Neuronal stem cell (in vitro differentiated cells): ENCODE measurements at regions not wholly inside any gene's neighbourhood (a gene's known extent, or its start where the extent isn't known, plus 50 kb on each side); places are given as distances from the start of the nearest gene placed in this dataset.

Experiments
- DNase-seq: peaks from one replicate; pipeline ENCODE4 v3.0.0-alpha.2; 2013; ENCODE audit warnings: low spot score
- H2AFZ ChIP-seq: one replicate; pipeline ENCODE4 v1.6.1; 2013; ENCODE audit warnings: mild to moderate bottlenecking, low read length, inconsistent platforms
- H2AK5ac ChIP-seq: 2 replicates; pipeline ENCODE4 v1.6.1; 2013; ENCODE audit warnings: low read depth, mild to moderate bottlenecking, inconsistent platforms, low read length, moderate library complexity, mixed read lengths
- H2BK120ac ChIP-seq: 2 replicates; pipeline ENCODE4 v1.6.1; 2013; ENCODE audit warnings: low read depth, mild to moderate bottlenecking, inconsistent platforms, low read length, moderate library complexity, mixed read lengths
- H2BK12ac ChIP-seq: one replicate; pipeline ENCODE4 v1.6.1; 2013; ENCODE audit warnings: low read length, inconsistent platforms
- H2BK15ac ChIP-seq: 2 replicates; pipeline ENCODE4 v1.6.1; 2013; ENCODE audit warnings: mild to moderate bottlenecking, low read length, inconsistent platforms, mixed read lengths
- H2BK5ac ChIP-seq: one replicate; pipeline ENCODE4 v1.6.1; 2013; ENCODE audit warnings: inconsistent platforms, mild to moderate bottlenecking, low read length, moderate library complexity
- H3K14ac ChIP-seq: one replicate; pipeline ENCODE4 v1.6.1; 2013; ENCODE audit warnings: low read length, inconsistent platforms
- H3K18ac ChIP-seq: 2 replicates; pipeline ENCODE4 v1.6.1; 2013; ENCODE audit warnings: low read length, inconsistent platforms
- H3K23ac ChIP-seq: 2 replicates; pipeline ENCODE4 v1.6.1; 2013; ENCODE audit warnings: low read depth, mild to moderate bottlenecking, mixed read lengths, low read length, inconsistent platforms; ENCODE audit not compliant: poor library complexity
- H3K27ac ChIP-seq: replicated peaks from 3 replicates; pipeline ENCODE4 v1.5.1; 2013; ENCODE audit warnings: low read length, inconsistent platforms
- H3K27me3 ChIP-seq, 3 experiments: 2 replicates each; pipeline ENCODE4 v1.6.1; 2013; ENCODE audit warnings: low read length in 3 of 3, mild to moderate bottlenecking in 2 of 3, inconsistent platforms in 1 of 3, low read depth in 1 of 3, mixed read lengths in 1 of 3, moderate library complexity in 1 of 3; ENCODE audit not compliant: control insufficient read depth in 3 of 3, insufficient read depth in 3 of 3
- H3K36me3 ChIP-seq, 2 donors: replicated peaks in 1 of 2; 2 replicates each; pipeline ENCODE4 v1.6.1; 2013; ENCODE audit warnings: low read length in 2 of 2; ENCODE audit not compliant: control insufficient read depth in 2 of 2, insufficient read depth in 2 of 2
- H3K4ac ChIP-seq: 2 replicates; pipeline ENCODE4 v1.6.1; 2013; ENCODE audit warnings: inconsistent platforms, mild to moderate bottlenecking, low read length, moderate library complexity
- H3K4me1 ChIP-seq, 2 donors: 1 replicate in 1 of 2; 2 replicates in 1 of 2; pipeline ENCODE4 v1.6.1; 2013; ENCODE audit warnings: low read length in 2 of 2, low read depth in 1 of 2; ENCODE audit not compliant: control insufficient read depth in 2 of 2, insufficient read depth in 1 of 2
- H3K4me2 ChIP-seq: one replicate; pipeline ENCODE4 v1.6.1; 2013; ENCODE audit warnings: mild to moderate bottlenecking, low read length, inconsistent platforms; ENCODE audit not compliant: insufficient read depth, poor library complexity, severe bottlenecking
- H3K4me3 ChIP-seq, 2 donors: 2 replicates each; pipeline ENCODE4 v1.5.1; 2013; ENCODE audit warnings: low read length in 2 of 2, mild to moderate bottlenecking in 2 of 2, inconsistent platforms in 1 of 2, moderate library complexity in 1 of 2
- H3K79me1 ChIP-seq: one replicate; pipeline ENCODE4 v1.6.1; 2013; ENCODE audit warnings: low read depth, mild to moderate bottlenecking, inconsistent platforms, low read length, moderate library complexity
- H3K9ac ChIP-seq: one replicate; pipeline ENCODE4 v1.6.1; 2013; ENCODE audit warnings: mild to moderate bottlenecking, low read depth, low read length, inconsistent platforms; ENCODE audit not compliant: poor library complexity
- H3K9me3 ChIP-seq, 2 donors: replicated peaks in 1 of 2; 2 replicates each; pipeline versions ENCODE3 to v1.6.1; 2013; ENCODE audit warnings: low read length in 2 of 2, mild to moderate bottlenecking in 2 of 2, inconsistent platforms in 1 of 2, low read depth in 1 of 2, mixed read lengths in 1 of 2, moderate library complexity in 1 of 2; ENCODE audit not compliant: control insufficient read depth in 2 of 2, insufficient read depth in 1 of 2
- H4K8ac ChIP-seq: one replicate; pipeline ENCODE4 v1.6.1; 2013; ENCODE audit warnings: low read depth, mild to moderate bottlenecking, inconsistent platforms, low read length, moderate library complexity
- H4K91ac ChIP-seq: one replicate; pipeline ENCODE4 v1.6.1; 2013; ENCODE audit warnings: low read length, low read depth, mild to moderate bottlenecking, inconsistent platforms; ENCODE audit not compliant: poor library complexity
- WGBS, 2 donors: extraction: QIAGEN DNeasy Blood & Tissue Kit; methylation state at CpG; one replicate each; pipeline ENCODE4 v1.1.7; 2013; ENCODE audit warnings: missing lambda C conversion rate in 2 of 2, mixed read lengths in 1 of 2; ENCODE audit not compliant: insufficient read length in 2 of 2, insufficient replicate concordance in 1 of 2; ENCODE audit errors: extremely low coverage in 2 of 2; 5-methylcytosine and 5-hydroxymethylcytosine counted together

GRCh38 chr4:53959343-53960120 is 104.9 kb downstream of the CHIC2 start:
- Histone ChIP-seq H2BK12ac (no peak overlapping the region), H3K27ac (no peak overlapping the region), H3K4ac (peak overlapping the region; percentile 54), H2BK15ac (peak overlapping the region; percentile 31), H3K18ac (peak overlapping the region; percentile 41), H4K8ac (no peak overlapping the region), H3K4me2 (no peak overlapping the region), H3K14ac (no peak overlapping the region), H2AFZ (no peak overlapping the region), H3K9me3 (no peaks in the 10 kb centered on the region), H3K79me1 (no peaks in the 10 kb centered on the region), H3K27me3 (peaks cover 0 to 32% (median 0%) of the 10 kb centered on the region in 3 experiments), H4K91ac (no peak overlapping the region), H3K4me3 (no peak overlapping the region), H3K9ac (no peak overlapping the region), H2BK120ac (no peak overlapping the region), H3K4me1 (peaks cover 15 to 16% of the 10 kb centered on the region in 2 donors), H2BK5ac (no peak overlapping the region), H2AK5ac (peak overlapping the region; percentile 56), H3K36me3 (no peaks in the 10 kb centered on the region), H3K23ac (no peak overlapping the region)
- DNase-seq, result no peak
- WGBS, 2 donors, result no CpG with 5 or more reads among the region's 16 CpGs

GRCh38 chr4:53956454-53956853 is 108.0 kb downstream of the CHIC2 start:
- H3K9ac ChIP-seq, result no peak overlapping the region
- no peak overlapping the region for H3K23ac ChIP-seq
- H2BK5ac ChIP-seq, result no peak overlapping the region
- no peak for DNase-seq
- no peaks in the 10 kb centered on the region for H3K79me1 ChIP-seq
- no peak overlapping the region for H3K14ac ChIP-seq
- H4K8ac ChIP-seq, result no peak overlapping the region
- H2BK12ac ChIP-seq, result no peak overlapping the region
- no peak overlapping the region for H2AFZ ChIP-seq
- H3K18ac ChIP-seq, result no peak overlapping the region
- H3K9me3 ChIP-seq, result no peaks in the 10 kb centered on the region
- no peak overlapping the region for H3K4me2 ChIP-seq
- no peak overlapping the region for H4K91ac ChIP-seq
- H3K4ac ChIP-seq, result no peak overlapping the region
- H3K4me3 ChIP-seq, result no peak overlapping the region
- H2AK5ac ChIP-seq, result no peak overlapping the region
- H3K27me3 ChIP-seq, result peaks cover 0 to 14% (median 0%) of the 10 kb centered on the region in 3 experiments
- H3K36me3 ChIP-seq, result no peaks in the 10 kb centered on the region
- no peak overlapping the region for H2BK120ac ChIP-seq
- no peak overlapping the region for H2BK15ac ChIP-seq
- peaks cover 5 to 8% of the 10 kb centered on the region in 2 donors for H3K4me1 ChIP-seq
- H3K27ac ChIP-seq, result no peak overlapping the region

- no peak overlapping the region for H4K8ac ChIP-seq
- no peak for DNase-seq
These were observed 108.4 kb downstream of the CHIC2 start for GRCh38 chr4:53956053-53956452.

GRCh38 chr4:53951414-53951813 is 113.0 kb downstream of the CHIC2 start:
- H3K9ac ChIP-seq, result no peak overlapping the region
- H2AFZ ChIP-seq, result no peak overlapping the region
- H3K27ac ChIP-seq, result no peak overlapping the region
- no peak overlapping the region for H3K23ac ChIP-seq
- H3K79me1 ChIP-seq, result no peaks in the 10 kb centered on the region
- H3K4me2 ChIP-seq, result no peak overlapping the region
- H4K8ac ChIP-seq, result no peak overlapping the region
- no peak overlapping the region for H2BK15ac ChIP-seq
- H3K4me1 ChIP-seq, result peaks cover 5% of the 10 kb centered on the region in 2 donors
- no peak overlapping the region for H4K91ac ChIP-seq
- H3K14ac ChIP-seq, result no peak overlapping the region
- no peak overlapping the region for H2BK120ac ChIP-seq
- no peak overlapping the region for H2BK12ac ChIP-seq
- no peaks in the 10 kb centered on the region for H3K36me3 ChIP-seq
- no peaks in the 10 kb centered on the region for H3K9me3 ChIP-seq
- peaks cover 0 to 14% (median 0%) of the 10 kb centered on the region in 3 experiments for H3K27me3 ChIP-seq
- H2BK5ac ChIP-seq, result no peak overlapping the region
- H3K4me3 ChIP-seq, result no peak overlapping the region
- WGBS, 2 donors, result no CpG with 5 or more reads among the region's 4 CpGs
- DNase-seq, result no peak
- H3K4ac ChIP-seq, result no peak overlapping the region
- H3K18ac ChIP-seq, result no peak overlapping the region
- no peak overlapping the region for H2AK5ac ChIP-seq

More at GRCh38 chr4:53956053-53956452, 108.4 kb downstream of the CHIC2 start:
- no peak overlapping the region for H2BK120ac ChIP-seq
- peak overlapping the region; percentile 6 for H2AK5ac ChIP-seq
- no peak overlapping the region for H3K4me3 ChIP-seq
- H3K18ac ChIP-seq, result no peak overlapping the region
- WGBS, 2 donors, result no CpG with 5 or more reads among the region's 5 CpGs
- no peak overlapping the region for H3K9ac ChIP-seq
- H2BK5ac ChIP-seq, result no peak overlapping the region
- H3K9me3 ChIP-seq, result no peaks in the 10 kb centered on the region
- H3K4ac ChIP-seq, result no peak overlapping the region
- no peak overlapping the region for H4K91ac ChIP-seq
- H3K4me2 ChIP-seq, result no peak overlapping the region
- no peak overlapping the region for H3K27ac ChIP-seq
- H2AFZ ChIP-seq, result no peak overlapping the region
- peaks cover 5 to 8% of the 10 kb centered on the region in 2 donors for H3K4me1 ChIP-seq
- no peaks in the 10 kb centered on the region for H3K79me1 ChIP-seq
- H3K23ac ChIP-seq, result peak overlapping the region; percentile 23
- no peaks in the 10 kb centered on the region for H3K36me3 ChIP-seq
- peaks cover 0 to 14% (median 0%) of the 10 kb centered on the region in 3 experiments for H3K27me3 ChIP-seq
- no peak overlapping the region for H2BK12ac ChIP-seq
- no peak overlapping the region for H2BK15ac ChIP-seq
- no peak overlapping the region for H3K14ac ChIP-seq
